SK-N-SH (cell line): ENCODE measurements at regions not wholly inside any gene's neighbourhood (a gene's known extent, or its start where the extent isn't known, plus 50 kb on each side); places are given as distances from the start of the nearest gene placed in this dataset.

Source experiments
- CTCF ChIA-PET: fragments of 300-600, 350-600 bp; formaldehyde crosslinking; extraction: SDS; loops from one replicate; lab custom pipeline; 2021; lab: Yijun Ruan, JAX
- POLR2A ChIA-PET: fragments of 350-600 bp; sonication (Branson Sonifier 250); formaldehyde crosslinking; extraction: SDS; loops from one replicate; lab custom pipeline; 2020; ENCODE audit warnings: antibody characterized with exemption, inconsistent platforms; lab: Yijun Ruan, JAX
- DNase-seq: peaks from one replicate; pipeline ENCODE4 v3.0.0; 2012
- H2AFZ ChIP-seq: fragments of 200-600 bp; sonication (generic); 2 replicates; pipeline ENCODE4 v1.8.1; 2016; ENCODE audit warnings: antibody characterized with exemption, mild to moderate bottlenecking, low read depth
- H3F3A ChIP-seq: fragments of 200-600 bp; sonication (generic); replicated peaks from 2 replicates; pipeline ENCODE3; 2016; ENCODE audit warnings: antibody characterized with exemption, mild to moderate bottlenecking; ENCODE audit not compliant: insufficient read depth
- H3K27ac ChIP-seq, 2 experiments: fragments of 200-500 bp in 1 of 2; fragments of 200-600 bp in 1 of 2; sonication (Bioruptor generic) in 1 of 2; sonication (generic), shearing (Covaris generic) in 1 of 2; 2 replicates each; pipeline versions ENCODE4 v1.5.1 to v1.6.1; 2014 to 2016; ENCODE audit warnings: low read depth in 2 of 2, inconsistent platforms in 1 of 2, low read length in 1 of 2, mild to moderate bottlenecking in 1 of 2, mixed read lengths in 1 of 2
- H3K27me3 ChIP-seq: fragments of 200-600 bp; sonication (generic), shearing (Covaris generic); 2 replicates; pipeline ENCODE4 v1.6.1; 2016; ENCODE audit warnings: mixed run types; ENCODE audit not compliant: insufficient read depth
- H3K36me3 ChIP-seq, 2 experiments: fragments of 200-500 bp in 1 of 2; fragments of 200-600 bp in 1 of 2; sonication (Bioruptor generic) in 1 of 2; sonication (generic) in 1 of 2; replicated peaks in 1 of 2; 2 replicates each; pipeline versions ENCODE3 to v1.5.1; 2014 to 2016; ENCODE audit warnings: low read length in 1 of 2, mild to moderate bottlenecking in 1 of 2; ENCODE audit not compliant: insufficient read depth in 2 of 2, control insufficient read depth in 1 of 2
- H3K4me1 ChIP-seq, 2 experiments: fragments of 200-500 bp in 1 of 2; fragments of 200-600 bp in 1 of 2; sonication (Bioruptor generic) in 1 of 2; sonication (generic), shearing (Covaris generic) in 1 of 2; 2 replicates each; pipeline versions ENCODE4 v1.5.1 to v1.6.1; 2014 to 2016; ENCODE audit warnings: low read depth in 1 of 2, low read length in 1 of 2, mixed run types in 1 of 2; ENCODE audit not compliant: insufficient read depth in 2 of 2, control insufficient read depth in 1 of 2
- H3K4me2 ChIP-seq: fragments of 200-600 bp; sonication (generic), shearing (Covaris generic); 2 replicates; pipeline ENCODE4 v1.6.1; 2017; ENCODE audit warnings: mixed run types
- H3K4me3 ChIP-seq, 2 experiments: fragments of 200-500 bp in 1 of 2; fragments of 200-600 bp in 1 of 2; sonication (Bioruptor generic) in 1 of 2; sonication (generic), shearing (Covaris generic) in 1 of 2; 2 replicates each; pipeline versions ENCODE4 v1.5.1 to v1.8.1; 2014 to 2016; ENCODE audit warnings: low read depth in 2 of 2, inconsistent platforms in 1 of 2, low read length in 1 of 2, mild to moderate bottlenecking in 1 of 2, mixed read lengths in 1 of 2, moderate library complexity in 1 of 2
- H3K79me2 ChIP-seq: fragments of 200-600 bp; sonication (generic); 2 replicates; pipeline ENCODE4 v1.8.1; 2017; ENCODE audit warnings: mild to moderate bottlenecking; ENCODE audit not compliant: insufficient read depth
- H3K9ac ChIP-seq: fragments of 200-600 bp; sonication (generic); 2 replicates; pipeline ENCODE4 v1.6.1; 2017; ENCODE audit warnings: mixed run types
- H3K9me2 ChIP-seq: fragments of 200-600 bp; sonication (generic); 2 replicates; pipeline ENCODE4 v1.6.1; 2017; ENCODE audit warnings: mixed run types
- H3K9me3 ChIP-seq: fragments of 200-600 bp; sonication (generic); 2 replicates; pipeline ENCODE4 v1.6.1; 2017; ENCODE audit warnings: mixed run types, mild to moderate bottlenecking, moderate library complexity
- H4K20me1 ChIP-seq: fragments of 200-600 bp; sonication (generic); 2 replicates; pipeline ENCODE4 v1.6.1; 2017; ENCODE audit warnings: mild to moderate bottlenecking, mixed run types; ENCODE audit not compliant: insufficient read depth
- CHD2 ChIP-seq: fragments of 150-350 bp; IDR thresholded peaks from 2 replicates; pipeline ENCODE4 v1.6.1; 2018; ENCODE audit warnings: low read length; ENCODE audit not compliant: partially characterized antibody
- ELF1 ChIP-seq: IDR thresholded peaks from 2 replicates; pipeline ENCODE4 v1.4.0; 2012
- FOSL2 ChIP-seq: IDR thresholded peaks from 2 replicates; pipeline ENCODE4 v1.4.0; 2012; ENCODE audit warnings: low read depth, mild to moderate bottlenecking, moderate library complexity, borderline replicate concordance
- FOXJ3 ChIP-seq: sonication (generic); formaldehyde crosslinking; IDR thresholded peaks from 2 replicates; pipeline ENCODE4 v1.5.1; 2020; ENCODE audit warnings: mild to moderate bottlenecking, missing genetic modification reagents
- FOXM1 ChIP-seq: IDR thresholded peaks from 2 replicates; pipeline ENCODE4 v1.4.0; 2012; ENCODE audit warnings: low read depth, mild to moderate bottlenecking
- GABPA ChIP-seq: IDR thresholded peaks from 2 replicates; pipeline ENCODE4 v1.4.0; 2012; ENCODE audit warnings: low read depth, mild to moderate bottlenecking
- GATA2 ChIP-seq: sonication (generic); formaldehyde crosslinking; IDR thresholded peaks from 2 replicates; pipeline ENCODE4 v1.5.0; 2020; ENCODE audit warnings: mild to moderate bottlenecking, missing genetic modification reagents
- JUND ChIP-seq: IDR thresholded peaks from 2 replicates; pipeline ENCODE4 v1.4.0; 2012
- POLR2AphosphoS5 ChIP-seq: IDR thresholded peaks from 2 replicates; pipeline ENCODE4 v1.6.1; 2012; ENCODE audit warnings: low read depth, low read length
- RAD21 ChIP-seq: IDR thresholded peaks from 2 replicates; pipeline ENCODE4 v1.6.1; 2012; ENCODE audit warnings: mild to moderate bottlenecking, low read length
- RCOR1 ChIP-seq: fragments of 150-350 bp; IDR thresholded peaks from 2 replicates; pipeline ENCODE4 v1.6.1; 2017; ENCODE audit warnings: antibody characterized with exemption, low read length
- RXRA ChIP-seq: IDR thresholded peaks from 2 replicates; pipeline ENCODE4 v1.4.0; 2012; ENCODE audit warnings: low read depth, mild to moderate bottlenecking, borderline replicate concordance
- SMC3 ChIP-seq: IDR thresholded peaks from 2 replicates; pipeline ENCODE4 v1.6.1; 2012; ENCODE audit warnings: low read depth, low read length, improper control_type of control experiment
- TCF12 ChIP-seq: IDR thresholded peaks from 2 replicates; pipeline ENCODE4 v1.4.0; 2012
- TEAD4 ChIP-seq: IDR thresholded peaks from 2 replicates; pipeline ENCODE4 v1.4.0; 2012; ENCODE audit warnings: mild to moderate bottlenecking, borderline replicate concordance; ENCODE audit not compliant: insufficient read depth
- USF2 ChIP-seq: fragments of 150-350 bp; IDR thresholded peaks from 2 replicates; pipeline ENCODE4 v1.6.1; 2017; ENCODE audit warnings: antibody characterized with exemption, low read length, low read depth, borderline replicate concordance
- YY1 ChIP-seq: IDR thresholded peaks from 2 replicates; pipeline ENCODE4 v1.4.0; 2012; ENCODE audit warnings: low read depth, mild to moderate bottlenecking
- WGBS: methylation state at CpG from one replicate; pipeline ENCODE4 v1.1.6; 2017; ENCODE audit warnings: low lambda C conversion rate; 5-methylcytosine and 5-hydroxymethylcytosine counted together
- TF ChIP-seq, protein P1 (sequence below): IDR thresholded peaks from 2 replicates; pipeline ENCODE4 v1.4.0; 2012; ENCODE audit warnings: low read depth, borderline replicate concordance
- TF ChIP-seq, protein P2 (sequence below): IDR thresholded peaks from 2 replicates; pipeline ENCODE4 v1.6.1; 2012; ENCODE audit warnings: mild to moderate bottlenecking, low read depth, low read length, moderate library complexity

DNA sequence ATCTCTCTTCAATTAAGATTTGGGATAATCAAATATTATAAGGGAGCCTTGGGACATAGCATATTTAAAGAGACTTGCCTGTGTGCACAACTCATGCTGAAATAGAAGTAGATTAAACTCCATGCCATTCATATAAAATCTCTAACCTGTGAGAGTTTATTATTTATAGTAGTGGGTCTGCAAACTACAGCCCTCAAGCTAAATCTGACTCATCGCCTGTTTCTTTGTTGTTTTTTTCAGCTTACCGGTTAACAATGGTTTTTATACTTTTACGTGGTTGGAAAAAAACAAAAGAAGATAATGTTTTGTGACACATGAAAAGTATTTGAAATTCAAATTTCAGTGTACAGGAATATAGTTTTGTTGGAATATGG is 61.9 kb upstream of the GHR start:
- H3K4me1 ChIP-seq, result no peaks in the 10 kb centered on the region
- no peak for TF ChIP-seq TCF12
- TF ChIP-seq RXRA, result no peak
- TF ChIP-seq FOSL2, result no peak
- TF ChIP-seq USF2, result no peak
- TF ChIP-seq, protein P1, sequence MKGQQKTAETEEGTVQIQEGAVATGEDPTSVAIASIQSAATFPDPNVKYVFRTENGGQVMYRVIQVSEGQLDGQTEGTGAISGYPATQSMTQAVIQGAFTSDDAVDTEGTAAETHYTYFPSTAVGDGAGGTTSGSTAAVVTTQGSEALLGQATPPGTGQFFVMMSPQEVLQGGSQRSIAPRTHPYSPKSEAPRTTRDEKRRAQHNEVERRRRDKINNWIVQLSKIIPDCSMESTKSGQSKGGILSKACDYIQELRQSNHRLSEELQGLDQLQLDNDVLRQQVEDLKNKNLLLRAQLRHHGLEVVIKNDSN, result no peak
- TF ChIP-seq CHD2, result no peak
- no peak for TF ChIP-seq FOXM1
- TF ChIP-seq RCOR1, result no peak
- no peak for TF ChIP-seq SMC3
- no peak for TF ChIP-seq RAD21
- no peak for TF ChIP-seq FOXJ3 (CRISPR knock-in tag)
- no peak for TF ChIP-seq GATA2 (CRISPR knock-in tag)
- H3K36me3 ChIP-seq, result no peaks in the 10 kb centered on the region
- H3K4me3 ChIP-seq, result no peak overlapping the region
- CTCF ChIA-PET, result no interaction called here
- no peak overlapping the region for H3K4me2 ChIP-seq
- no peak overlapping the region for H3K27ac ChIP-seq
- no peaks in the 10 kb centered on the region for H3K9me2 ChIP-seq
- POLR2A ChIA-PET, result no interaction called here
- WGBS, result 3% methylated on average over 3 of the region's 3 CpGs
- H2AFZ ChIP-seq, result no peak overlapping the region
- no peak for DNase-seq
- H3K9me3 ChIP-seq, result no peaks in the 10 kb centered on the region
- no peaks in the 10 kb centered on the region for H3K27me3 ChIP-seq
- no peaks in the 10 kb centered on the region for H3K79me2 ChIP-seq
- no peaks in the 10 kb centered on the region for H4K20me1 ChIP-seq
- H3F3A ChIP-seq, result no peaks in the 10 kb centered on the region
- H3K9ac ChIP-seq, result no peak overlapping the region

- Histone ChIP-seq H3K9me2 (no peaks in the 10 kb centered on the region), H3K4me3 (no peak overlapping the region), H3K9ac (no peak overlapping the region), H3K4me2 (no peak overlapping the region), H2AFZ (no peak overlapping the region), H3F3A (no peaks in the 10 kb centered on the region), H4K20me1 (no peaks in the 10 kb centered on the region), H3K27me3 (no peaks in the 10 kb centered on the region), H3K9me3 (no peaks in the 10 kb centered on the region), H3K79me2 (no peaks in the 10 kb centered on the region), H3K4me1 (no peaks in the 10 kb centered on the region), H3K36me3 (no peaks in the 10 kb centered on the region), H3K27ac (no peak overlapping the region)
- TF ChIP-seq FOXJ3 (CRISPR knock-in tag), result no peak
- no peak for TF ChIP-seq GABPA
- TF ChIP-seq GATA2 (CRISPR knock-in tag), result no peak
- TF ChIP-seq JUND, result no peak
- no peak for TF ChIP-seq POLR2AphosphoS5
- TF ChIP-seq ELF1, result no peak
- no peak for TF ChIP-seq TEAD4
- no peak for TF ChIP-seq FOSL2
- TF ChIP-seq YY1, result no peak
- TF ChIP-seq RAD21, result no peak
- TF ChIP-seq, protein P2, sequence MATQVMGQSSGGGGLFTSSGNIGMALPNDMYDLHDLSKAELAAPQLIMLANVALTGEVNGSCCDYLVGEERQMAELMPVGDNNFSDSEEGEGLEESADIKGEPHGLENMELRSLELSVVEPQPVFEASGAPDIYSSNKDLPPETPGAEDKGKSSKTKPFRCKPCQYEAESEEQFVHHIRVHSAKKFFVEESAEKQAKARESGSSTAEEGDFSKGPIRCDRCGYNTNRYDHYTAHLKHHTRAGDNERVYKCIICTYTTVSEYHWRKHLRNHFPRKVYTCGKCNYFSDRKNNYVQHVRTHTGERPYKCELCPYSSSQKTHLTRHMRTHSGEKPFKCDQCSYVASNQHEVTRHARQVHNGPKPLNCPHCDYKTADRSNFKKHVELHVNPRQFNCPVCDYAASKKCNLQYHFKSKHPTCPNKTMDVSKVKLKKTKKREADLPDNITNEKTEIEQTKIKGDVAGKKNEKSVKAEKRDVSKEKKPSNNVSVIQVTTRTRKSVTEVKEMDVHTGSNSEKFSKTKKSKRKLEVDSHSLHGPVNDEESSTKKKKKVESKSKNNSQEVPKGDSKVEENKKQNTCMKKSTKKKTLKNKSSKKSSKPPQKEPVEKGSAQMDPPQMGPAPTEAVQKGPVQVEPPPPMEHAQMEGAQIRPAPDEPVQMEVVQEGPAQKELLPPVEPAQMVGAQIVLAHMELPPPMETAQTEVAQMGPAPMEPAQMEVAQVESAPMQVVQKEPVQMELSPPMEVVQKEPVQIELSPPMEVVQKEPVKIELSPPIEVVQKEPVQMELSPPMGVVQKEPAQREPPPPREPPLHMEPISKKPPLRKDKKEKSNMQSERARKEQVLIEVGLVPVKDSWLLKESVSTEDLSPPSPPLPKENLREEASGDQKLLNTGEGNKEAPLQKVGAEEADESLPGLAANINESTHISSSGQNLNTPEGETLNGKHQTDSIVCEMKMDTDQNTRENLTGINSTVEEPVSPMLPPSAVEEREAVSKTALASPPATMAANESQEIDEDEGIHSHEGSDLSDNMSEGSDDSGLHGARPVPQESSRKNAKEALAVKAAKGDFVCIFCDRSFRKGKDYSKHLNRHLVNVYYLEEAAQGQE, result no peak
- 4% methylated on average over 2 of the region's 2 CpGs for WGBS
- no peak for DNase-seq
- ChIA-PET CTCF (no interaction called here), POLR2A (no interaction called here)
These were observed 57.2 kb upstream of the GHR start for GRCh38 chr5:42366051-42366450.
